Psoas muscle (tissue), 7 donors: ENCODE measurements at regions not wholly inside any gene's neighbourhood (a gene's known extent, or its start where the extent isn't known, plus 50 kb on each side); places are given as distances from the start of the nearest gene placed in this dataset.
A peak's percentile ranks its signal among the peaks of the same experiment; 100 is the strongest.

Experiments
- ATAC-seq, 4 donors: fragments of 200-7000 bp; cut with Tn5 transposase; one replicate each; pipeline ENCODE4 v1.9.1; 2020; ENCODE audit warnings: moderate library complexity in 3 of 4, mild to moderate bottlenecking in 2 of 4
- DNase-seq, 2 donors: peaks; one replicate each; pipeline ENCODE4 v3.0.0-alpha.2; 2020
- H3K27ac ChIP-seq: fragments of 200-600 bp; one replicate; pipeline ENCODE4 v1.8.0; 2022
- H3K27me3 ChIP-seq, 3 donors: fragments of 200-600 bp in 1 of 3; one replicate each; pipeline versions ENCODE4 v1.6.1 to v1.8.0; 2013 to 2022; ENCODE audit warnings: low read length in 2 of 3, mild to moderate bottlenecking in 2 of 3, moderate library complexity in 1 of 3; ENCODE audit not compliant: insufficient read depth in 3 of 3
- H3K36me3 ChIP-seq, 2 donors: fragments of 200-600 bp in 1 of 2; one replicate each; pipeline versions ENCODE4 v1.6.1 to v1.8.0; 2013 to 2022; ENCODE audit warnings: low read depth in 1 of 2, mild to moderate bottlenecking in 1 of 2, moderate library complexity in 1 of 2; ENCODE audit not compliant: insufficient read depth in 1 of 2
- H3K4me1 ChIP-seq: fragments of 200-600 bp; one replicate; pipeline ENCODE4 v1.8.0; 2022
- H3K4me3 ChIP-seq: fragments of 200-600 bp; one replicate; pipeline ENCODE4 v1.8.0; 2022; ENCODE audit warnings: mild to moderate bottlenecking
- H3K9me3 ChIP-seq: fragments of 200-600 bp; one replicate; pipeline ENCODE4 v1.8.0; 2022
- WGBS, 3 donors: extraction: QIAGEN DNeasy Blood & Tissue Kit; methylation state at CpG; one replicate each; pipeline versions ENCODE4 v1.1.6 to v1.1.7; 2013; 5-methylcytosine and 5-hydroxymethylcytosine counted together
- intact Hi-C, 2 donors: fragments of 100-400 bp; cut with DNase I; formaldehyde crosslinking; loops; one replicate each; pipeline versions ENCODE4 v1.11.0 to v1.14.2; 2022
- TF ChIP-seq, protein P1 (sequence below): fragments of 200-600 bp; IDR thresholded peaks from one replicate; pipeline ENCODE4 v1.8.0; 2022; ENCODE audit warnings: antibody characterized with exemption
- donor health status: healthy with polysubstance abuse.
- donor health status: DM: no; HTN: no; CAD: no; lungs with moderate emphysema.
- donor health status: Bipolar disorder and iron deficiency.
- donor health status: healthy.
- donor health status: DM: yes; HTN: yes; CAD: no.
- donor health status: DM: no; HTN: no; CAD: no.
- donor health status: DM: yes; HTN: yes; CAD: no.

DNA sequence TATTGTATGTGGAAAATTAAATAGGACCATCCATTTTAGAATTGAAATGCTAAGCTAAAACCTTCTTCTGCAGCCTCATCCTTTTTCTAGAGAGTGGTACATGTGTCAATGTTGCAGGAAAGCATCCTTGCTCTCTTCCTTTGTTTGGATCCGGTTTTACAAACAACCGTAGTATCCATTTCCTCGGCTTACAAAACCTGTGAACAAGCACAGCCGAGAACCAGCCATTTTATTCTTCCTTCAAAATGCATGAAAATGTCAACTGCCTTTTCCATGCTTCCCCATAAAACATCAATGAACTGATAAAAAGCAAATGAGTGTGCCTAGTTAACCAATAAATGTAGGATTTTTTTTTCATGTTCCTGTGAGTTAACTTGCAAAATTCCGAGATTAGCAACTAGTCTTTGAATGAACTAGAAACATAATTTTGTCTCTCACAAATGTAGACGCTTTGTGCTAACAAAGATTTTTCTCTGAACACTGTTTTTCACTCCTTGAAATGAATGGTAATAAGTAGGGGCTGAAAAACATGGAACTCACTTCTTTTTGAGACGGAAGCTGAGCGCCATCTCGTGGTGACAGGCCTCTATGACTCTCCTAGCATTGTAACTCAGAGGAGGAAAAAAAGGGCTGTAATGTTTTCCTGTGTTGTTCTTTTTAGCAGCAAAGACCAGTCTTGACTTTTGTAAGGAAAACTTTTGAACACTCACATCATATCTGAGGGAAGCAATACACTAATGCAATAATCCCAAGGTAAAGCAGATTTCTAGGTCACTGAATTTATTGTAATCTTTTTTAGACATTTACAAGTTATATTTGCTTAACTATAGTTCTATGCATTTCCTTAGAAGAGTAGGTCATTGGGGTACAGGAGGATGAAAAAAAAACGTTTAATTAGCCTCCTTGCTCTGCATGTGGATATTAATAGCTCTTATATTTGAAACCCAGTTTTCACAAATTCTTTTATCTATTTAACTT lies 157.4 kb upstream of the FOXG1 start:
- no peaks in the 10 kb centered on the region for H3K9me3 ChIP-seq
- no peaks in the 10 kb centered on the region for H3K27me3 ChIP-seq
- WGBS, 3 donors: 22 to 28% (median 28%) methylated on average over 10 of the region's 10 CpGs
- no peak overlapping the region for H3K4me3 ChIP-seq
- H3K36me3 ChIP-seq: no peaks in the 10 kb centered on the region
- intact Hi-C loops: no loop called here
- ATAC-seq (no peak), DNase-seq (peak in 1 of 2 donors; percentile 48)
- H3K27ac ChIP-seq: no peak overlapping the region
- TF ChIP-seq, protein P1, sequence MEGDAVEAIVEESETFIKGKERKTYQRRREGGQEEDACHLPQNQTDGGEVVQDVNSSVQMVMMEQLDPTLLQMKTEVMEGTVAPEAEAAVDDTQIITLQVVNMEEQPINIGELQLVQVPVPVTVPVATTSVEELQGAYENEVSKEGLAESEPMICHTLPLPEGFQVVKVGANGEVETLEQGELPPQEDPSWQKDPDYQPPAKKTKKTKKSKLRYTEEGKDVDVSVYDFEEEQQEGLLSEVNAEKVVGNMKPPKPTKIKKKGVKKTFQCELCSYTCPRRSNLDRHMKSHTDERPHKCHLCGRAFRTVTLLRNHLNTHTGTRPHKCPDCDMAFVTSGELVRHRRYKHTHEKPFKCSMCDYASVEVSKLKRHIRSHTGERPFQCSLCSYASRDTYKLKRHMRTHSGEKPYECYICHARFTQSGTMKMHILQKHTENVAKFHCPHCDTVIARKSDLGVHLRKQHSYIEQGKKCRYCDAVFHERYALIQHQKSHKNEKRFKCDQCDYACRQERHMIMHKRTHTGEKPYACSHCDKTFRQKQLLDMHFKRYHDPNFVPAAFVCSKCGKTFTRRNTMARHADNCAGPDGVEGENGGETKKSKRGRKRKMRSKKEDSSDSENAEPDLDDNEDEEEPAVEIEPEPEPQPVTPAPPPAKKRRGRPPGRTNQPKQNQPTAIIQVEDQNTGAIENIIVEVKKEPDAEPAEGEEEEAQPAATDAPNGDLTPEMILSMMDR: peak; percentile 36
- no peaks in the 10 kb centered on the region for H3K4me1 ChIP-seq

DNA sequence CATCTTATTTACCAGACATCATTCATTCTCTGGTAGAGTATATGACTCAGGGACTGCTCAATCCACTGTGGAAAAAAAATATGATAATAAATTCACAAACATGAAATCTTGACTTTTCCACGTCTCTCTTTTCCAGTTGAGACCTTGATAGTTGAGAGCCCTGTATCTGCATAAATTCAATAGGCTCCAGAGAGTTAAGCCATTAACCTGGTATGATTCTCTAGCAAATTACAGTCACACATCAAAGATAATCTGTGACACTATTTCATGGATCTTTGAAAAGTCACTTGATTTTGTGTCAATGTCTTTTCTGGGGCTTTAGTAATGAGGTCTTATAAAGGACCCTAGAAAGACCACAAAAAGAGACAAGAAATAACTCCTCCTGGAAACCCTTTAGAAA lies 154.2 kb upstream of the FOXG1 start:
- TF ChIP-seq, protein P1: no peak
- no peaks in the 10 kb centered on the region for H3K4me1 ChIP-seq
- no peaks in the 10 kb centered on the region for H3K27me3 ChIP-seq
- 47 to 59% (median 50%) methylated on average over 1 of the region's 1 CpG for WGBS, 3 donors
- H3K9me3 ChIP-seq: no peaks in the 10 kb centered on the region
- ATAC-seq (no peak), DNase-seq (no peak)
- no peaks in the 10 kb centered on the region for H3K36me3 ChIP-seq
- H3K27ac ChIP-seq: no peak overlapping the region
- no peak overlapping the region for H3K4me3 ChIP-seq
- intact Hi-C loops: no loop called here

DNA sequence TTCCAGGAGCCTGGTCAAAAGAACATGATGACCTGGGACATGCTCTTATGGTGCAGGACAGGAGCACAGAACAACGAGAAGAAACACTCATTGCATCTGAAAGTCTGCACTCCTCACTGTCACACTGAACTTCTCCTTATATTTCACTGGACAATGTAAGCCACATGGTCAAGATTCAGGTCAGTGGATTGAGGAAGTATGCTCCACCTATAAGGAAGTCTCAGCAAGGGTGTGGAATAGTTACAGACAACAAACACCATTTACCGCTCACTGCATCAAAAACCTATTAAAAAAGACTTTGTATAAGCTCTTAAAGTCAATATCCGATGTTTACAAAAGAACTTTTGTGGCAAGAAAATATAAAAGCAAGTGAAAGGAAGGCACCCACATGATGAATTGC lies 153.1 kb upstream of the FOXG1 start:
- no peak for ATAC-seq
- H3K4me1 ChIP-seq: no peaks in the 10 kb centered on the region

DNA sequence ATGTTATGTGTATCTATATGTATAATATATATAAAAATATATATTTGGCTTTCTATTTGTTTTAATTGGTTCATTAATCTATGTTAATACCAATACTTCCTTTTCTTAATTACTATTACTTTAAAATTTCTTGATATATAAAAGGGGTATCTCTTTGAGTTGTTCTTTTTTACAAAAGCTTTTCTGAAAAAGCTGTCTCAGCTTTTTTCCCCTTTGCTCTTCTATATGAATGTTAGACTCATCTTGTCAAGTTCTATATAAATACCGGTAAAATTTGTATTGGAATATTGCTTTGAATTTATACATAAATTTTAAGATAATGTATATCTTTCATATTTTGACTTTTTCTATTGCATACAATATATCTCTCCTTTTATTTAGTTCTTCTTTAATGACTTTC lies 139.8 kb upstream of the FOXG1 start:
- no peak overlapping the region for H3K4me3 ChIP-seq
- ATAC-seq (no peak), DNase-seq (no peak)
- TF ChIP-seq, protein P1: no peak
- H3K27me3 ChIP-seq: no peaks in the 10 kb centered on the region
- no peaks in the 10 kb centered on the region for H3K4me1 ChIP-seq
- whole genome bisulfite sequencing, 3 donors: 35 to 51% (median 49%) methylated on average over 1 of the region's 1 CpG
- intact Hi-C loops: no loop called here
- no peaks in the 10 kb centered on the region for H3K36me3 ChIP-seq
- peaks cover 2% of the 10 kb centered on the region for H3K9me3 ChIP-seq
- no peak overlapping the region for H3K27ac ChIP-seq

More for the DNA sequence above, 153.1 kb upstream of the FOXG1 start:
- no peak overlapping the region for H3K4me3 ChIP-seq
- H3K36me3 ChIP-seq: no peaks in the 10 kb centered on the region
- TF ChIP-seq, protein P1: no peak
- H3K27ac ChIP-seq: no peak overlapping the region
- H3K9me3 ChIP-seq: no peaks in the 10 kb centered on the region
- intact Hi-C loops: no loop called here
- WGBS, 3 donors: 80 to 88% (median 86%) methylated on average over 3 of the region's 3 CpGs
- no peaks in the 10 kb centered on the region for H3K27me3 ChIP-seq
- DNase-seq: no peak
